Transverse colon (tissue), 4 donors: ENCODE measurements at regions not wholly inside any gene's neighbourhood (a gene's known extent, or its start where the extent isn't known, plus 50 kb on each side); places are given as distances from the start of the nearest gene placed in this dataset.
"Not testable (repeated sequence)": the region's sequence is repeated elsewhere in the genome, so short reads cannot be mapped to it uniquely, and the experiment has no call there.

ENCODE experiments used
- EP300 ChIP-seq: sonication (generic); formaldehyde crosslinking; IDR thresholded peaks from one replicate; pipeline ENCODE4 v1.6.1; 2017; ENCODE audit warnings: antibody characterized with exemption, low read depth
- POLR2AphosphoS5 ChIP-seq, 3 donors: sonication (generic); formaldehyde crosslinking; IDR thresholded peaks; one replicate each; pipeline ENCODE4 v1.6.1; 2016; ENCODE audit warnings: antibody characterized with exemption in 3 of 3
- TF ChIP-seq, protein P1 (sequence below), 5 experiments: fragments of 200-600 bp in 3 of 5; fragments of 450-650 bp in 2 of 5; sonication (generic) in 3 of 5; IDR thresholded peaks; 1 replicate in 2 of 5; 2 replicates in 3 of 5; pipeline ENCODE4 v1.5.1; 2016 to 2017; ENCODE audit warnings: antibody characterized with exemption in 5 of 5, inconsistent platforms in 3 of 5, mild to moderate bottlenecking in 2 of 5, moderate library complexity in 1 of 5

- TF ChIP-seq, protein P1, sequence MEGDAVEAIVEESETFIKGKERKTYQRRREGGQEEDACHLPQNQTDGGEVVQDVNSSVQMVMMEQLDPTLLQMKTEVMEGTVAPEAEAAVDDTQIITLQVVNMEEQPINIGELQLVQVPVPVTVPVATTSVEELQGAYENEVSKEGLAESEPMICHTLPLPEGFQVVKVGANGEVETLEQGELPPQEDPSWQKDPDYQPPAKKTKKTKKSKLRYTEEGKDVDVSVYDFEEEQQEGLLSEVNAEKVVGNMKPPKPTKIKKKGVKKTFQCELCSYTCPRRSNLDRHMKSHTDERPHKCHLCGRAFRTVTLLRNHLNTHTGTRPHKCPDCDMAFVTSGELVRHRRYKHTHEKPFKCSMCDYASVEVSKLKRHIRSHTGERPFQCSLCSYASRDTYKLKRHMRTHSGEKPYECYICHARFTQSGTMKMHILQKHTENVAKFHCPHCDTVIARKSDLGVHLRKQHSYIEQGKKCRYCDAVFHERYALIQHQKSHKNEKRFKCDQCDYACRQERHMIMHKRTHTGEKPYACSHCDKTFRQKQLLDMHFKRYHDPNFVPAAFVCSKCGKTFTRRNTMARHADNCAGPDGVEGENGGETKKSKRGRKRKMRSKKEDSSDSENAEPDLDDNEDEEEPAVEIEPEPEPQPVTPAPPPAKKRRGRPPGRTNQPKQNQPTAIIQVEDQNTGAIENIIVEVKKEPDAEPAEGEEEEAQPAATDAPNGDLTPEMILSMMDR (IDR thresholded peaks at IDR 0.05): not testable (repeated sequence)
- TF ChIP-seq EP300; POLR2AphosphoS5 (IDR thresholded peaks at IDR 0.05): not testable (repeated sequence)
These were observed 130.3 kb upstream of the RSPO3 start for GRCh38 chr6:126988125-126988524.
